ENCODE measurements at regions not wholly inside any gene's neighbourhood (a gene's known extent, or its start where the extent isn't known, plus 50 kb on each side); places are given as distances from the start of the nearest gene placed in this dataset.

DNA sequence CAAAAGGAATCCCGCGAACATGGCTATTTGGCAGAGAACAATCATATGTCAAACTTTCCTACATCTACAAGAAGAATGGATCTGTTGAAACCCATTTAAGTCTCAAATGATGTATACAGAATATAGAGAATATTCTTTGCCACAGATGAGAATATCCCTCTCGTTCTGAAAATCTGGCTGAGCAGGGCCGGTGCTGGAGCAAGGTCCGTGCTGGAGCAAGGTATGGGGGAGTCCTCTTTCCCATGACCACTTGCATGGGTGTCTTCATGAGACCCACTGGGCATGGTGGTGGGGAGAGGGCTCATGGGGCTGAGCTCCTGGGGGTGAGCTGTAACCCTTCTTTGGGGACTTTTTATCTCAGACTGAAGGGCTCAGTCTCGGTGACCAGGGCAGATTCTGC, 440.9 kb downstream of the SOX9 start:
- TF ChIP-seq EZH2 (IDR thresholded peaks at IDR 0.05) (no peak), POLR2AphosphoS5 (IDR thresholded peaks at IDR 0.05; ENCODE audit: borderline replicate concordance, low read depth, low read length) (no peak)

Data from SK-N-MC (cell line).